NCI-H2029 treated with DMSO at 0.1 percent for 48 hours (cell line): ENCODE measurements at regions not wholly inside any gene's neighbourhood (a gene's known extent, or its start where the extent isn't known, plus 50 kb on each side); places are given as distances from the start of the nearest gene placed in this dataset.
"Not testable (repeated sequence)": the region's sequence is repeated elsewhere in the genome, so short reads cannot be mapped to it uniquely, and the experiment has no call there.

Experiments used
- DNase-seq: peaks from one replicate; lab custom pipeline; 2025; lab: John Stamatoyannopoulos, UW

DNA sequence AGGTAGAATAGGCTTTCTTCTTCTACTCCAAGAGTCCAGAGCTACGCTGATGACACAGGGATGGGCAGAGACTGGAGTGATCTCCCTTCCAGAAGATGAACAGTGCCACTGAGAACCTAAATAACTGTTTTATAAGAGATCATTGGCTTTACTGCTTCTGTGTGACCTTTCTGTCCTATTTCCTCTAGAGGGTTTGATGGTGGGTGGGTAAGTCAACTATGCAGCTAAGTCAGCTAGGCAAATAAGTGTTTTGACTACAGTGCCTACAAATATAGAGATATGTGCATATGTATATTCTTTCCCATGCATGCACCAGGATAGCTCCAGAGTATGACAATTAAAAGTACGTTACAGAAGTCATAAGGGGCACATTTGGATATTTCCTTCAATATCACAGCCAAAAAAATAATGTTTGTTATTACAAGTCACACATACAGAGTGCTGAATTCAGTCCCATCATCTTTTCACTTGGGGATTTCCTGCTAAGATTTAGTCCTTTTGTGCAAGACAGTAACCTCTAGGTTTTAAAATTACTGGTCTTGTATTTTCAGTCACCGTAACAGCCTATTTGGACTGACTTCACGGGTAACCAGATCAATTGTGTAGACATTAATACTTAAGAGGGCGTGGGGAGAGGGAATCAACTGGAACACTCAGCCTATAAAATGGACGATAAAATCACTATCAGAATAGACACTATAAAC, 412.6 kb upstream of the SOX5 start:
- no peak for DNase-seq

DNA sequence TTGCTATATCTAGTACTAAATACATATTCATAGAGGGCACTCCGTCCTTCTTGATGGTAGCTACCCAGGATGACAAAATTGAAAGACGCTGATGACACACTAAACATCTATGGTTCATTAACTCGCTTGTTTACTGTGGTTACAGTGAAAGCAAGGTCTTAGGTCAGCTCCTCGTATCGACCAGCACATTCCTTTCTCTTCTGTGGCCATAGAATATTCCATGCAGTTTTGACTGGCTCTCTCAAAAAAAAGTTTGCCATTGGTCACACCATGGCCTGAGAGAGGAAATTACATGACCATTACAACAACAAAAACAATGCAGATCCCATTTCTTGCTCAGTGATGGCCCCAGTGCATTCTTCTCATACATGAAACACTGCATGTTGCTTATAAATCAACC, 411.4 kb upstream of the SOX5 start:
- no peak for DNase-seq

DNA sequence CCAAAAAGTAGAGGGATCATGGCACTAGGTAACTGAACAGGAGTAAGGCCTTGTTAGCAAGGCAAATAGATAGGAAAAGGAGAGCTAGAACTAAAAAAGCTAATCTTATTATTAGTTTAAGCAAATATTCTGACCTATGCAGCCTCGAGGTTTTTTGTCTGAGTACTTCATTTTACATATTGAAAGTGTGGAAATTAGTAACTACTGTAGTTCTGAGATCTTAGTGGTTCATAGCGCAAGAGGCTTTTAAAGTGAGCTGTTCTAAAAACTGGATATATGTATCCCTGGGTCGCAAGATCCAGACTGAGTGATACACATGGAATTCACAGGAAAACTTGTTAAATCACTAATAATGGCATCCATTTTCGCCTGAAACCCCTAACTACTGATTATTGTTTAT, 411.0 kb upstream of the SOX5 start:
- no peak for DNase-seq

DNA sequence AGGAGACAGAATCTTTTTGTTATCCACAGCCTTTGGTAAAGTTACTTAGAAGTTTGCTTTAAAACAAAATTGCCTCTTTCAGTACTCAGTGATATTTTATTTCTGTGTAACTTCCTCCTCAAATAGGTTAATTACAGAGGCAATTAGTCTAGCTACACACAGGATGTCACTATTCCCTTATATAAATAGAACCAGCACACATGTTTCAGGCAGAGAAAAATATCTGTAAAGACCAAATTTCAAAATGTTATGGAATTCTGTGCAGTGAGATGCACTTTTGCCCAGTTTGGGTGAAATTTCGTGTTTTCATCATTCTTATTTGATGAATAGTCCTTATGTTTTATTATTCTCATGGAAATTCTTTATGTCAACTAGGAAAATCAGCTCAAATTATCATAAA, 410.6 kb upstream of the SOX5 start:
- no peak for DNase-seq

DNA sequence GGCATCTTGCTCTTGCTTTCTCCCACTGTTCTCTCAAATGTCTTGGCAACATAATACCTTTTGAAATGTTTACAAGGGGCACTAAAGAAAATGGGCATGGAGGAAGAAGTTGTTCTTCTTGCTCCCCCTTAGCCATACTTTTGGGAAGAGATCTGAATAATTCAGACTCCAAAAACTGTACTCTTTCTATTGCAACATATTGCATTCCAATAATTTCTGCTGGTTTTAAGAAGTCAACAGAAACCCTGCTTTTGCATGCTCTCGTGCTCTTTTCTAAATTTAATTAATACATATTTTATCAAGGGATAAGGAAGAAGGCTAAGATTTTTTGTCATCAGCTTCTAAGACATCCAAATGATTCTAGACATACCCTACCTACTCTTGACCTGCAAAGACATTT, 409.9 kb upstream of the SOX5 start:
- no peak for DNase-seq

DNA sequence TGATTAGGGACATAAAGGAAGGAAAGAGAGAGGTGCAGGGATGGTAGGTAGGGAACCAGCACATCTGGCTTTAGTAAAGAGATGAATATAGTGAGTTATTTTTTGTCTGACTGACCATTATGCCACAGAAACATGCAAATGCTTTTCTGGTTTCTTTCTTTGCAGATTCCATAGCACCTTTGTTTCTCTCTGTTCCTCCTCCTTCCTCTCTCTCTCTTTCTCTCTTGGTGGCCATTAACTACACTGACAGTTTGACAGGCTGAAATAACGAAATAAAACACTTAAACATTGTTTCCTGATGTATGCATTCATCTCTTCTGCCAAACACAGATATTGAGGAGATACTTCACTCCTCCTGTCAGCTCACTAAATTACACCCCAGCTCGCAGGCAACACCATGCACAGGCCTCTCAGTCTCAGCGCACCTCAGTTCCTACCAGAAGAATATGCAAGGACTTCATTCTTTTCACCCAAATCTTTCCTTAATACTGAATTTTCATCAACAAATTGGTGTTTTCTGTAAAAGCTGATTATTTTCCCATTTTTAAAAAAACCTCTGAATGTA, 406.9 kb upstream of the SOX5 start:
- no peak for DNase-seq

DNA sequence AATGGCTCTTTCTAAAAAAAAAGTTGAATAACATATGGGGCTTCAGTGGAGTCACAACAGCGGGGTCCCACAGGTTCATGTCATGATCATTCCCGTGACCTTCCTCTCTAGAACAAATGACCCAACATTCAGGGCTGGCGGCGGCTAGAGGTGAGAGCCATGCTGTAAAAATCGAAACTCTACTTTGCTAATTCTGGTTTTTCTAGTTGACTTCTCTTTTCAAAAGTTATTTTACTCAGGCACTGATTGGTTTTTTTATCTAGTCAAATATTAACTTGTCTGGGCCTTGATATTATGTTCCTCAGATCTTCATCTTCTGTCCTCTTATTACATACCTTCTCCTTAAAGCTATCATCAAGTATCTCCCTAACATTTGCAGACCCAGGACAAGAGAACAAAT, 402.9 kb upstream of the SOX5 start:
- no peak for DNase-seq

DNA sequence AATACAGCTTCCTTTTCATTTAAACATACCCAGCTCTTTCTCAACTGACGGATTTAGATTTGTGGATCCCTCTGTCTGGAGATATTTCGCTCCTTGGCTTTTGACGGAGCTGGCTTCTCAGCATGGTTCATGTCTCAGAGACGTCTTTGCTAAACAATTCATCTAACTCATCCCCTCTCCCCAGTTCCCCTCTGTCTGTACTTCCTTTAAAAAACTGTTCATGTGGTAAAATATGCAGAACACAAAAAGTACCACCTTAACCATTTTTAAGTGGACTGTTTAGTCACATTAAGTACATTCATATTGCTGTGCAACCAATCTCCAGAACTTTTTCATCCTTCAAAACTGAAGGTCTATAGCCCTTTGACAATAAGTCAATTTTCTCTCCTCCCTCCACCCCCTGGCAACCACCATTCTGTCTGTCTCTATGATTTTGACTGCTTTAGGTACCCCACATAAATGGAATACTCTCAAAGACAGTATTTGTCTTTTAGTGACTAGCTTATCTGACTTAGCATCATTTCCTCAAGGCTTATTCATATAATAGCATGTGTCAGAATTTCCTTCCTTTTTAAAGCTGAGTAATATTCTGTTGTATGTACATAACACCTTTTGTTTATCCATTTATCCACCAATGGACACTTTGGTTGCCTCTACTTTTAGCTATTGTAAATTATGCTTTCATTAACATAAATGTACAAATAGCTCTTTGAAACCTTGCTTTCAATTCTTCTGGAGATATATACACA, 399.8 kb upstream of the SOX5 start:
- DNase-seq, result no peak

DNA sequence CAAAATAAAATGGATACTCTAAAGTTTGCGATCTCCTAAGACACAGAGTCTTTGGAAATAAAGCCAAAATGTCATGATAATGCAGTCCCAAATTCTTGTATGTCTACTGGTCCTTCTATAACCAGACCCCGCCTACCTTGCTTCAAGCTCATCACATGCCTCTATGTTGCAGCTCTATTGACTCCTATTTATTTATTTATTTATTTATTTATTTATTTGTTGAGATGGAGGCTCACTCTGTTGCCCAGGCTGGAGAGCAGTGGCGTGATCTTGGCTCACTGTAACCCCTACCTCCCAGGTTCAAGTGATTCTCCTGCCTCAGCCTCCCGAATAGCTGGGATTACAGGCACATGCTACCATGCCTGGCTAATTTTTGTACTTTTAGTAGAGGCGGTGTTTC, 398.7 kb upstream of the SOX5 start:
- DNase-seq, result not testable (repeated sequence)

DNA sequence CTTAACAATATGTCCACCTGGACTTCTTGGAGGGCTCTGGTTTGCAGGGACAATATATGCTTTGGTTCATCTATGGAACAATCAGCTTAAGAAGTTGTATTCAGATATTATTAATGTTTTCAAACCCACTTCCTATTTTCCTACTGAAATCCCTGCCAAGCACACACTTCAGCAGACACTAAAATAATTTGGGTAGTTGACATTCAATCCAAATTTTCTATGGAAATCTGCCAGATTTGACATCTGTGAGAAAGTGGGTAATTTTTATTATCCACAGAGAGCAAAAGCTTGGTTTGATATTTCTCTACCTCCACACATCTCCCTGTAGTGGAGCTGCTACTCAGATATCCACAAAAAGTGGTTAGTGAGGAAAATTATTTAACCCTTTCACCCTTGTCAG, 378.8 kb upstream of the SOX5 start:
- no peak for DNase-seq

DNA sequence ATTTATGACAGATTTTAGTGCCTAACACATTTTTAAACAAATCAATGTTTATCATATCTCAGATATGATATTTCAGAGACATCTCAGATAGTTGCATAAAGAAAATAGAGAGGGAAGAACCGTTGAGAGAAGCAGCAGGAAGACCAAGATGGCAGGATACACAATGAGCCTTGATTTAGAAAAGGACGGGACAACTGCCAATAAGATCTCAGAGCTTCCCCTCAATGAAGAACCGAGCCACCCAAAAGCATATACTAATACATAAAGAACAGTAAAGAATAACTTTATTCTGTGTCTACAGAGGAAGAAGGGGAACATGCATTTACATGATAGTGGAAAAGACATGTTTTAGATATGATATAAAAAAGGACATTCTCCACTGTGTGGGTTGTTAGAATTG, 375.9 kb upstream of the SOX5 start:
- no peak for DNase-seq

DNA sequence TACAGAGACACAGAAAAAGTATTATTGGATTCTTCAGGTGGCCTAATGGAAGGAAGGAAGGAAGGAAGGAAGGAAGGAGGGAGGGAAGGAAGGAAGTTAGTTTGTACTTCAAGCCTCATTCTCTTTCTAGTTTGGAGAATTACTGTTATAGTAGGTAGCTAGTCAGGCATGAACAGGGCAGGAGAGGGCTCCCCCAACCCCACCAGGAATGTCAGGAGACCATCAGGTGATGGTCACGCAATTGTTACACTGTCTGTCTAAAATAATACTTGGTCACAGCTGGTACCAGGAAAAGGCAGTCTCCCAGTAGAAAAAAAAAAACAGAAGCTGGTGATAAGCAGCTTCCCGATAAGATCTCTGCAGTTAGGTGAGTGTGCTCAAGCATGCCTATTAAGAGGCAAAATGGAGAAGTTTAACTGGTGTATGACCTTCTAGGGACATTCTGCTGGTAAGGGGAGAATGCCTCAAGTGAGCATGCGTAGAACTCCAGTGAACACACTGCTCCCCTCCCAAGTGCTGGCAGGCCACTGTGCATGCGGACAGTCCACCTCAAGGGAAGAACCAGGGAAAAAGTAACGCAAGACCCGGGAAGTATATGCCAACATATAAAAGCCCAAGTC, 358.4 kb upstream of the SOX5 start:
- DNase-seq, result no peak

DNA sequence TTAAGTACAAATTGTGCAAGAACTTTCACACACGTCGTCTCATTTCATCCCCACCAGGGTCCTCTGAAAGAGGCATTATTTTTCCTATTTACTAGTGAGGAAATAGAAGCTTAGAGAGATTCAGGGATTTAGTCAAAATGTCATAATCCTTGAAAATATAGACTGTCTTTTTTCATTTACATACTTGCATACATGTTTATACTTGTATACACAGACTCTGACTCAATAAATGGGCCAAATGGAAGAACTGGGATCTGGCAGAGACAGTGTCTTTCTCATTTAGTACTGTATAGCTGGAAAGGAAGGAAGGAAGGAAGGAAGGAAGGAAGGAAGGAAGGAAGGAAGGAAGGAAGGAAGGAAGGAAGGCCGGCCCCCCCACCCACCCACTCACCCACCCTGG, 357.7 kb upstream of the SOX5 start:
- DNase-seq, result no peak

DNA sequence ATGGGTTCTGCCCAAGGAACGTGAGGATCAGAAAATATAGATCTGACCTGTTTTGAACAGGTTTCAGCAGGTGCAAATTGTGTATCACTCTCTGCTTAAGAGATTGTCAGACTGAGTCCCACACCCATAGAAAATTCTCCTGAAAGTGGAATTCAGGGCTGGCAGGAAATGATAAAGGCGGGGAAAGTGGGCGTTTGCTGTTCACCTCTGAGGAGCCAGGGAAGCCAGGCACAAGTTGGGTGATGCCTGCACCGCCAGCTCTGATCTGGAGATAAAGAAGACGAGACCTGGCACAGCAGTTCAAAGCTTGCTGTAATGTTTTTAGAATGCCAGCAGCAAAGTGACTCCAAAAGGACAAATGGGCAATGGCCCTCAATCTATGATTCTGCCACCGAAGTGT, 356.5 kb upstream of the SOX5 start:
- DNase-seq, result no peak

DNA sequence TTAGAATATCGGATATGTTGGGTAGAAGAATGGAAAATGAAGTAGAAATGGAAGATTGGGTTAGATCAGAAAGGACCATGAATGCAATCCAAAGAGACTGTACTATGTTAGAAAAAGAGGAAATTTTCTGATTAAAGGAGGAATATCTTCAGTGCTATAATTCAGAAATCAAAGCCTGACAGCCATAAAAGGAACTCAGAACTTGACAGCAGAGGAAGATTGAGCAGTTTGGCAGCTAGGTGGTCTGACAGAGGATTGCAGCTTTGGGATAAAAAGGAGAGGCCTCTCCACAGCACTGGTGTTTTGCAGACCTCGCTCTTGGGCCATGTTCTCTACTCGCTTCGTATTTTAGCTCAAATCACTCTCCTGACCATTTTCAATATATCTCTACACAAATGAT, 354.8 kb upstream of the SOX5 start:
- DNase-seq, result no peak

DNA sequence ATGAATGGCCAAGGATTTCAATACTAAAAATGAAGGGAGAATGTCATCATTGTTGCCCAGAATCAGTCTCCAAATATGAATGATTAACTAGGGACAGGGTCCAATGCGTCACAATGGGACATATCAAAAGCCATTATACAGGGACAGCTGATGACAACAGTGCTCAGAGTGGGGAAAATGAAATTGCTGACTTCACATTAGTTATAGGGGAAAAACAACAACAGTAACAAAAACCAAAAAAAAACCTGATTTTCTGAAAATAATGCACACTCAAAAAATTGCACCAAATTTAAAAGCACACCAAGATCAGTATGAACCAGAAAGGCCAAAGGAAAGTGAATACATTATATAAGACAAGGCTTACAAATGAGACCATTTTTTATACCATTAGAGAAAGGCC, 353.2 kb upstream of the SOX5 start:
- no peak for DNase-seq

DNA sequence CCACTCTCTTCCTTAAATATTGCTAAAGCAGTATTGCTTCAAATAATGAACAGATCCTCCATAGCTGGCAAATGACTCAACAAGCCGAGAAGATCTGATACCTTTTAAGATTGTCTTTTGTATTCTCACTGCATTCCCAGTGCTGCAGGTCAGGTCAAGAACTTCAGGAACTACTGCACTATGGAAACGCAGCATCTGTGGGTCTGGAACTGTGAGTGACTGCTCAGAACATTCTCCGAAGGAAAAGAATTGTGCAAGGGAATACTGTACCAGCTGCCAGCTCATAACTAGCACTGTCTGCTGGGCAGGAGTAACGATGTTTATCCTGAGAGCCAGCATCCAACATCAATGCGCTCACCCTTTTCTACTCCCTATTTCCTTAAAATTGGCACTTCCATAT, 348.0 kb upstream of the SOX5 start:
- no peak for DNase-seq

DNA sequence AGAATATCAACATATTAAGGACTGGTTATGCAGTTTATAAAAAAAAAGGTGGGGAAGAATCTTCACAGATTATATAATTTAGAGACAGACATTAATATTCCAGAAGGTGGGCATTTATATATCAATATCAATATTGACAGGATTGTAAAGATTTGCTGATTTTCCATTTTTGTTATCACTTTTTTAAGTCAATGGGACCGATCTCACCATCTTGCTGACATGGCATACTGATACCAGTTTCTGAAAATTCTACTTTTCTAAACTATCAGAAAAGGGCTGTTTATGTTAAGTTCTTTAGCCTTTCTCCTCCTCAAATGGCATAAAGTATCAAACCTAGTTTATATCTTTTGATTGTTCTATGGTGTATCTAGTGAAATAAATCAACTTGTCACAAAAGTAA, 344.1 kb upstream of the SOX5 start:
- no peak for DNase-seq

DNA sequence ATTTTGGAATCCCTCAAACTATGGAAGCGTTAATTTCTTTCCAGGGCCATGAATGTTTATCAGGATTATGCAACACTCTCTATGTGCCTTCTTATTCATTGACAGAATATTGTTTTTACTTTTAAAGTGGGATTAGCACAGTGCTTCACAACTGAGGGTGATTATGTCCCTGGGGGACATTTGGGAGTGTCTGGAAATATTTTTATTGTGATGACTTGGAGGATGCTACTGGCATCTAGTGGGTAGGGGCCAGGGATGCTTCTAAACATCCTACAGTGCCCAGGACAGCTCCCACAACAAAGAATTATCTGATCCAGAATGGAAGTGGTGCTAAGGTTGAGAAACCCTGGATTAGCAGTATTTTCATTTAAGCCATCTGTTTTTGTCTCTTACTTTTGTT, 338.5 kb upstream of the SOX5 start:
- DNase-seq, result no peak

DNA sequence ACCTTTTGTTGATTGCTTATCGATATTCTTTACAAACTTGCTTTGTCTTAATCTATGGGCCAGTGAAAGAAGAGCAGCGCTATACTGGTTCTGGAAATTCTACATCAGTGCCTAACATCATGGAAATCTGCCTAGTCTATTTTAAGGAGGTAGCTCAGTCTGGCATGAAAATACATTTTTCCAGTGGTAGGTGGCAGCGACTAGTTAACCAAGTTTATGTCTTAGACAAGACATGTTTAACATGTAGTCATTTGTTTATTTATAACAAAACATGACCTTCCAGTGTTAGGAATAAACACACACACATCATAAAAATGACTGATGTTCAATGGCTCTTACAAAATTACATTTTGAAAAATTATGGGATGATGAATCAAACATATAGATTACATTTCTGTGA, 336.0 kb upstream of the SOX5 start:
- no peak for DNase-seq

DNA sequence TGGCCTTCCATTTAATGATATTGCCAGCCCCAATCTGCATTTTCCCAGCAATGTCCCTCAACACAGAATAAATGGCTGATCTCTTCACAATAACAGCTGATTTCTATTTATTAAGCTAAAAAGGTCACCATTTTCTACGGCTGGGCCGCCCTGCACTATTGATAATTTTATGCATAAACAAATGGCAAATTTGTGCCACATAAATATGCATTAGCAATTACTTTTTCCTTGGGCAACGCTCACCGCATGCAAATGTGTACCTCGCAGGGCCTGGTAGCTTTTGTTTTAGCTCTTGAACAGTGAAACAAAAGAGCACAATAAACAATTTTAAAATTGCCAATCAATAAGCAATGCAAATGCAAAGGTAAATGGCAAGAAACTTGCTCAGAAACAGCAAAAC, 331.9 kb upstream of the SOX5 start:
- no peak for DNase-seq

DNA sequence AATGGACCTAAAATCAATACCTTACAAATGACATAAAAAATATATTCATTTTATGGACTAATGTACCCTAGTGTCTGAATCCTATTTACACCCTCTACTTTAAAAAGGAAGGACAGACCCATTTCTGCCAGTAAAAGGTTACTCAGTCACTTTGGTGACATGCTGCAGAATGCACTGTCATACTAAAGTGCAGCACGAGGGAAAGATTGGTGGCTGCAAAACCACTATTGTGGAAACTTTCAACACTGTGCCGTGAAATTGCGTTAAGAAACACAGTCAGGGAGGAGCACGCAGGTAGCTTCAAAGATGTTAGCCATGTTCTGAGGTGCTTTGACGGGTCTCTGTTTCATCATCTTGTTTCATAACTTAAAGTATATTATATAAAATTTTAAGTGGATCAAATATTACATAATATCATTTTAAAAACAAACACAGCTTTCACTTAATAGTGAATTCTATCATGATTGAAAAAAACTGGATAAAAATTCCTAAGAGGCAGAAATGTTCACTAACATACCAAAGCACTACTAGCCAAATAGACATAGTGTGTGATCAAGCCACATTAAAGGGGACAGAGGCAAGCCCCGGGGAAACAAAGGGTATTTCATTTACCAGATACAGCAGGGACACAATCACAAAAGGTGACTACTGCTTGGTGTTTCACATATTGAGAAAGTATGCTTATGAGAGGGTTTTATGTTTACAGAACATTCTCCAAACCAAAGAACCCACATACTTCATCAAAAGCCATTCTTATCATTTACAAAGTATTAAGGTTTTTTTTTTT, 330.8 kb upstream of the SOX5 start:
- DNase-seq, result no peak
